ENCODE measurements at regions not wholly inside any gene's neighbourhood (a gene's known extent, or its start where the extent isn't known, plus 50 kb on each side); places are given as distances from the start of the nearest gene placed in this dataset.

DNA sequence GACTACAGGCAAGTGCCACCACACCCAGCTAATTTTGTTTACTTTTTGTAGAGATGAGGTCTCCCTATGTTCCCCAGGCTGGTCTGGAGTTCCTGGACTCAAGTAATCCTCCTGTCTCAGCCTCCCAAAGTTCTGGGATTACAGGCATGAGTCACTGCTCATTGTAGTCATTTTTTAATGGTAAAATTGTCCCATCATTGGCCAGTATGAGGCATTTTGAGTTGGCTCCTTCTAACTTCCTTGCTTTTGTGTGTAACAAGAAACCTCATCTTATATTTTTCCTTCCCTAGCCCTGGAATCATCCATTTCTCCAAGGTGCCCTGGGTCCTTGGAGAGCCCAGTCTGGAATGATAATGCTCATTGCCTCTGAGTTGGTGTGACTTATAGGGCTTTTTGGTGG, 148.5 kb downstream of the INHBB start:
- no peak overlapping the region for H3K27ac ChIP-seq (ENCODE audit: low read depth, low read length)
- peaks cover 0 to 2% (median under 1%) of the 10 kb centered on the region in 5 donors for H3K4me1 ChIP-seq (ENCODE audit: control insufficient read depth in 5 of 5, insufficient read depth in 5 of 5, low read length in 5 of 5)
- no peak overlapping the region for H3K9ac ChIP-seq (ENCODE audit: low read length in 5 of 5)
- no peaks in the 10 kb centered on the region for H3K9me3 ChIP-seq (ENCODE audit: control insufficient read depth in 5 of 5, low read length in 5 of 5)
- H3K4me3 ChIP-seq (ENCODE audit: low read depth in 1 of 5, low read length in 5 of 5): no peak overlapping the region
- H3K27me3 ChIP-seq (ENCODE audit: control insufficient read depth in 5 of 5, insufficient read depth in 4 of 5, low read length in 5 of 5): no peaks in the 10 kb centered on the region
- no peaks in the 10 kb centered on the region for H3K36me3 ChIP-seq (ENCODE audit: control insufficient read depth in 5 of 5, insufficient read depth in 5 of 5, low read length in 5 of 5)

DNA sequence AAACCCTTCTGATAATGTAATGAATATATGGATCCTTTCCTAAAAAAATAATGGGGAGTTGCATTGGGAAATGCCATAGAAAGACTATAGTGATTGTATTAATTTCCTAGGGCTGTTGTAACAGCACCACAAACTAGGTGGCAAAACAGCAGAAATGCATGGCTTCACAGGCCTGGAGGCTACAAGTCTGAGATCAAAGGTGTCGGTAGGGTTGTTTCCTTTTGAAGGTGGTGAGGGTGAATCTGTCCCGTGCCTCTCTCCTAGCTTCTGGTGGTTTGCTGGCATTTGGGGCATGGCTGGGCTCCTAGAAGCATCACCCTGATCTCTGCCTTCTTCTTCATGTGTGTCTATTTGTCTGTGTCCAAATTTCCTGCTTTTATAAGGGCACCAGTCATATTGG, 149.7 kb downstream of the INHBB start:
- no peak overlapping the region for H3K4me3 ChIP-seq (ENCODE audit: low read depth in 1 of 5, low read length in 5 of 5)
- H3K9me3 ChIP-seq (ENCODE audit: control insufficient read depth in 5 of 5, low read length in 5 of 5): no peaks in the 10 kb centered on the region
- no peaks in the 10 kb centered on the region for H3K36me3 ChIP-seq (ENCODE audit: control insufficient read depth in 5 of 5, insufficient read depth in 5 of 5, low read length in 5 of 5)
- no peak overlapping the region for H3K27ac ChIP-seq (ENCODE audit: low read depth, low read length)
- no peaks in the 10 kb centered on the region for H3K4me1 ChIP-seq (ENCODE audit: control insufficient read depth in 5 of 5, insufficient read depth in 5 of 5, low read length in 5 of 5)
- H3K27me3 ChIP-seq (ENCODE audit: control insufficient read depth in 5 of 5, insufficient read depth in 4 of 5, low read length in 5 of 5): no peaks in the 10 kb centered on the region
- no peak overlapping the region for H3K9ac ChIP-seq (ENCODE audit: low read length in 5 of 5)

DNA sequence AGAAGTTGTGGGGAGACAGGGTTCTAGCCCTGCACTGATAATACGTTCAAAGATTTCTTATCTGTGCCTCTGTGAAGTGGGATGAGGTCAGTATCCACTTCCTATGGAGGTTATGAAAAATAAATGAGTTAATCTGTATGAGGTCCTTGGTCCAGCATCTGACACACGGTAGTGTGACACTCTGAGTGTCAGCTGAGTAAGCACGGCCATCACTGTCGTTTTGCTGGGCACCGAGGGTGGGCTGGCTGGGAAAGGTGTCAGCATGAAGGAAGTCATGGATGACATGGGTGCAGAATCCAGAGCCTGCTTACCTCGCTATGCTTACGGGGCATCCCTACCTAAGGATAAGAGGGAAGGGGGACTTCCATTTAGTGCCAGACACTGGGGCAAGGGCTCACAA, 150.3 kb downstream of the INHBB start:
- Histone ChIP-seq H3K4me3 (ENCODE audit: low read depth in 1 of 5, low read length in 5 of 5) (no peak overlapping the region), H3K27me3 (ENCODE audit: control insufficient read depth in 5 of 5, insufficient read depth in 4 of 5, low read length in 5 of 5) (no peaks in the 10 kb centered on the region), H3K9me3 (ENCODE audit: control insufficient read depth in 5 of 5, low read length in 5 of 5) (no peaks in the 10 kb centered on the region), H3K27ac (ENCODE audit: low read depth, low read length) (no peak overlapping the region), H3K4me1 (ENCODE audit: control insufficient read depth in 5 of 5, insufficient read depth in 5 of 5, low read length in 5 of 5) (no peaks in the 10 kb centered on the region), H3K9ac (ENCODE audit: low read length in 5 of 5) (no peak overlapping the region), H3K36me3 (ENCODE audit: control insufficient read depth in 5 of 5, insufficient read depth in 5 of 5, low read length in 5 of 5) (no peaks in the 10 kb centered on the region)

DNA sequence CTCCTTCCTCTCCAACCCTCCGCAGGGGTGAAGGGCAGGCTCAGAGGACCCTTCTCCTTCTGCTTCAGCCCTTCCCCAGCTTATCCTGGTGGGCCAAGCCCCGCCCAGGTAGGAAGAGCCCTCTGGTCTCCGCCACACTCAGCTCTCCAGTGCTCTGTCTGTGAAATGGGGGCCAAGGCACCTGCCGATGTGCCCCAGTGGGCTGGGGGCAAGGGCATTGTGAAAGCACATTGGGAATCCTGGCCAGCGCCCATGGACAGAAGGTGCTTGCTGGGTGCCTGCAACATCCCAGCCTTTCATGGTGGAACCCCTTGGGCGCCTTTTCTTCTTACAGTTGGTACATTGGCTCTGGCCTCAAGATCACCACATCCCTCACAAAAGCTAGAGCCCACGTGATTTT, 150.8 kb downstream of the INHBB start:
- H3K9me3 ChIP-seq (ENCODE audit: control insufficient read depth in 5 of 5, low read length in 5 of 5): no peaks in the 10 kb centered on the region
- H3K9ac ChIP-seq (ENCODE audit: low read length in 5 of 5): no peak overlapping the region
- no peaks in the 10 kb centered on the region for H3K27me3 ChIP-seq (ENCODE audit: control insufficient read depth in 5 of 5, insufficient read depth in 4 of 5, low read length in 5 of 5)
- no peak overlapping the region for H3K4me3 ChIP-seq (ENCODE audit: low read depth in 1 of 5, low read length in 5 of 5)
- no peaks in the 10 kb centered on the region for H3K36me3 ChIP-seq (ENCODE audit: control insufficient read depth in 5 of 5, insufficient read depth in 5 of 5, low read length in 5 of 5)
- H3K4me1 ChIP-seq (ENCODE audit: control insufficient read depth in 5 of 5, insufficient read depth in 5 of 5, low read length in 5 of 5): no peaks in the 10 kb centered on the region
- H3K27ac ChIP-seq (ENCODE audit: low read depth, low read length): no peak overlapping the region

DNA sequence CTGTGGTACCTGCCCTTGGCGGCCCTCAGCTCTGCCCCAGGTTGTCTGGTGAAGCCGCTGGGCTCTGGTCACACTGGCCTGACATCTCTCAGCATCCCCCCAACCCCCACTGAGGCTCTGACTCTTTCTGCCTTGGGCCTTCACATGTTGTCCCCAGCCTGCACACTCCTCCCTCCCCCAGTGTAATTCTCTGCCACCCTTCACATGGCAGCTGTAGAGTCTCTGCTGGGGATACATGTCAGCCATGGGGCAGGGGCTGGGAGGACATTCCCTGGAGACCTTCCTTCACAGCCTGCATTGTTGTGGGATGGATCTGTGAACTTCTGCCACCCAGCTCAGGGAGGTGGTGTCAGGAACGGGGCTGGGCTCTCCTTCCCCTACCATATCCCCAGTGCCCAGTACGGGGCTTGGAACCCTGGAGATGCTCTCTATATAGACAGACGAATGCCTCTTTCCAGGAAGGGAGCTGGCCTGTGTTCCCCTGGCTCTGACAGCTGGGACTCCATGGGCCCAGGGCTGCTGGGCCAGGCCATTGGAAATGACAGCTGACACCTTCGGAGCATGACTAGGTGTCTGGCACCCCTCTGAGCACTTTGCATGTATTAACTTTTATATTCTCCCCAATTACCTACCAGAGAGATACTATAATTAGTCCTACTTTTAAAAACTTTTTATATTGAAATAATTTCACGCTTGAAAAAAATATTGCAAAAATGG, 151.5 kb downstream of the INHBB start:
- no peak overlapping the region for H3K4me3 ChIP-seq (ENCODE audit: low read depth in 1 of 5, low read length in 5 of 5)
- H3K36me3 ChIP-seq (ENCODE audit: control insufficient read depth in 5 of 5, insufficient read depth in 5 of 5, low read length in 5 of 5): no peaks in the 10 kb centered on the region
- H3K27ac ChIP-seq (ENCODE audit: low read depth, low read length): no peak overlapping the region
- no peaks in the 10 kb centered on the region for H3K9me3 ChIP-seq (ENCODE audit: control insufficient read depth in 5 of 5, low read length in 5 of 5)
- H3K27me3 ChIP-seq (ENCODE audit: control insufficient read depth in 5 of 5, insufficient read depth in 4 of 5, low read length in 5 of 5): no peaks in the 10 kb centered on the region
- no peak overlapping the region for H3K9ac ChIP-seq (ENCODE audit: low read length in 5 of 5)
- no peaks in the 10 kb centered on the region for H3K4me1 ChIP-seq (ENCODE audit: control insufficient read depth in 5 of 5, insufficient read depth in 5 of 5, low read length in 5 of 5)

DNA sequence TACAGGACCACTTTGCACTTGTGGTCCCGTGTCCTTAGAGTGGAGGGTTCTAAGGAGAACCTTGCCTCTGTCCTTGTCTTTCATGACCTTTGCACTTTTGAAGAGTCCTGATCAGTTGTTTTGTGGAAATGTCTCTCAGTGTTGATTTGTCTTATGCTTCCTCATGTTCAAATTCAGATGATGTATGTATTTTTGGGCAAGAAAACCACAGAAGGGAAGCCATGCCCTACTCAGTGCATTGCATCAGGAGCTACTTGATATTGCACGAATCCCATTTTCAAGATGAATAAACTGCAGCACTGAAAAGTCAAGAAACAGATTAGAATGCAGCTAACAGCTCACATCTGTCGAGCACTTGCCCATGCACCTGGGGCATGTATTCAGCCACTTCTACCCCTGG, 152.2 kb downstream of the INHBB start:
- Histone ChIP-seq H3K9me3 (ENCODE audit: control insufficient read depth in 5 of 5, low read length in 5 of 5) (no peaks in the 10 kb centered on the region), H3K27me3 (ENCODE audit: control insufficient read depth in 5 of 5, insufficient read depth in 4 of 5, low read length in 5 of 5) (no peaks in the 10 kb centered on the region), H3K27ac (ENCODE audit: low read depth, low read length) (no peak overlapping the region), H3K4me3 (ENCODE audit: low read depth in 1 of 5, low read length in 5 of 5) (no peak overlapping the region), H3K4me1 (ENCODE audit: control insufficient read depth in 5 of 5, insufficient read depth in 5 of 5, low read length in 5 of 5) (no peaks in the 10 kb centered on the region), H3K9ac (ENCODE audit: low read length in 5 of 5) (no peak overlapping the region), H3K36me3 (ENCODE audit: control insufficient read depth in 5 of 5, insufficient read depth in 5 of 5, low read length in 5 of 5) (no peaks in the 10 kb centered on the region)

DNA sequence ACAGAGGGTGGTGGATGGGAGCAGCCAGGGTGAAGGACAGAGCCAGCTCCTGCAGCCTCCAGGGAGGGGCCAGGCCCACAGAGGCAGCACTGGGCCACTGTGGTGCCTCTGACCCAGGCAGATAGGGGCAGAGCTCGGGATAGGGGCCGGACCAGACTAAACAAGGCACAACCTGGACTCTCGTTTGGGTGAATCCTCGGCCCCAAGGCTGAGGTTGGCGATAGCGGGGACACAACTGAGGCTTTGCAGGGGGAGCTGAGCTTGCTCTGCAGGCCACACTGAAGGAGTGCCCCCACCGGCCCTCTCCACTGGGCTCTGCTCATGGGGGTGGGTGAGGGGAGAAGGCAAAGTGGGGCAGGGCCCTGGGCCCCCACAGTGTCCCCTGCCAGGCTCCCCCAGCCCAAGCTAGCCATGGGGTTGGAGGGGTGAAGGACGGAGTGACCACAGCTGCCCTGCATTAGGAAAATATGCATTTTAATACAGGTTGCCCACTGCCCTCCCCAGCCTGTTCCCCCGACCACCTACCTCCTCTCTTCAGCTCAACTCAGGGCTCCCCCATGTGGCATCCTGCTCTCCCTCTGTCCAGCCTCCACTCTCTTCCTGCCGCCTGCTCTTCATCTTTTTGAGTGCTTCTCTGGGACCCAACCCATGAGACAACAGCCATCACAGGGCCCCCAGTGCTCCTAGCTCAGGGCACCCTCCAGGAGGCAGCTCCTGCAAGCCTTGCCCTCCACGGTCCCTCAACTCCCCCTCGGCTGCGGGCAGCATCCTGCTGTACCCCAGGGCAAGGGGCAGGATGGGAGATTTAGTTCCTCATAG, 152.8 kb downstream of the INHBB start:
- Histone ChIP-seq H3K4me1 (ENCODE audit: control insufficient read depth in 5 of 5, insufficient read depth in 5 of 5, low read length in 5 of 5) (no peaks in the 10 kb centered on the region), H3K27ac (ENCODE audit: low read depth, low read length) (no peak overlapping the region), H3K9me3 (ENCODE audit: control insufficient read depth in 5 of 5, low read length in 5 of 5) (no peaks in the 10 kb centered on the region), H3K36me3 (ENCODE audit: control insufficient read depth in 5 of 5, insufficient read depth in 5 of 5, low read length in 5 of 5) (no peaks in the 10 kb centered on the region), H3K4me3 (ENCODE audit: low read depth in 1 of 5, low read length in 5 of 5) (no peak overlapping the region), H3K9ac (ENCODE audit: low read length in 5 of 5) (no peak overlapping the region), H3K27me3 (ENCODE audit: control insufficient read depth in 5 of 5, insufficient read depth in 4 of 5, low read length in 5 of 5) (no peaks in the 10 kb centered on the region)

DNA sequence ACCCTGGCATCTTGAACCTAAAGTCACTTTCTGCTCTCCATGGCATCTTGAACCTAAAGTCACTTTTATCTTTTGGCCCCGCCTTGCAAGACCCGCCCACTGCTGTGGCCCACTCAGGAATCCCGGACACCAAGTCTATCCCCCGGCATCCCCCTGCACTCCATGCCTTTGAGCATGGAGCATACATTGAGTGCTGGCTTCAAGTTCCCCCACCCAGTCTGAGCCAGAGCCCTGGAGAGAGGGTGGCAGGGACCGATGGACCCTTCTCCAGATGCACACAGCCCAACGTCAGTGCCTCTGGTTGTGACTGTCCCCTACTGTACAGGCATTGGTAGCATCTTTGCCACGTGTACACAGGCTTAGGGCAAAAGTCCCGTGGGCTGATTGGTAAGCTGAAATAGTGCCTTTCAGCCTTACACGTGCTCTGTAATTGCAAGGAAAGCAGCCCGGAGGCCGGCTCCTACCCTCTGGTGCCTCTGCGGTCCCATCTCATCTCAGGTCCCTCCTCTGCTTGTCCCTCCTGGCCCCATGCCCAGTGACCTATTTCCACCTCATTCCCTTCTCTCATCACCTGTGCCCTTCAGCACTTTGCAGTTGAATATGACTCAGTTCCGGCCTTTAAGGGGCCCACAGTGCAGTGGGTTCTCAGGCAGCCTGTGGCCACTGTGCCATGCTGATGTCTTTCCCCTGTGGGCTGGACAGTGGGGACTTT, 154.0 kb downstream of the INHBB start:
- no peaks in the 10 kb centered on the region for H3K4me1 ChIP-seq (ENCODE audit: control insufficient read depth in 5 of 5, insufficient read depth in 5 of 5, low read length in 5 of 5)
- no peaks in the 10 kb centered on the region for H3K27me3 ChIP-seq (ENCODE audit: control insufficient read depth in 5 of 5, insufficient read depth in 4 of 5, low read length in 5 of 5)
- H3K9ac ChIP-seq (ENCODE audit: low read length in 5 of 5): no peak overlapping the region
- no peak overlapping the region for H3K27ac ChIP-seq (ENCODE audit: low read depth, low read length)
- no peak overlapping the region for H3K4me3 ChIP-seq (ENCODE audit: low read depth in 1 of 5, low read length in 5 of 5)
- no peaks in the 10 kb centered on the region for H3K9me3 ChIP-seq (ENCODE audit: control insufficient read depth in 5 of 5, low read length in 5 of 5)
- H3K36me3 ChIP-seq (ENCODE audit: control insufficient read depth in 5 of 5, insufficient read depth in 5 of 5, low read length in 5 of 5): no peaks in the 10 kb centered on the region

DNA sequence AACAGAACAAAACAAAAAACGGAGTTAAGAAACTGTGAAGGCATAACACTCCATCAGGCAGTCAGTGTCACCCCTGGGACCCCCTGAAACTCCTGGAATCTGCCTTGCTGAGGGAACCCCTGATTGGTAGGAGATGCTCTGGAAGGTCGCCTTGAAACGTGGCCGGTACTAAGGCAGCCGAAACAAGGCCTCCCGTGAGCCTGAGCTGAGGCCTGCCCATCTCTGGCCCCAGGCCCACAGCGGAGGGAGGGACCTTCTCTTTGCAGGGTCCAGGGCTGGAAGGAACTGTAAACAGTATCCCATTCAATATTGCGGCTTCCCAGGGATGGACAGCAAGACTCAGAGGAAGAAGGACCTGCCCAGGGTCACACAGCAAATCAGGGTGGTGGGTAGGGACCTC, 155.7 kb downstream of the INHBB start:
- no peak overlapping the region for H3K27ac ChIP-seq (ENCODE audit: low read depth, low read length)
- no peak overlapping the region for H3K9ac ChIP-seq (ENCODE audit: low read length in 5 of 5)
- H3K4me1 ChIP-seq (ENCODE audit: control insufficient read depth in 5 of 5, insufficient read depth in 5 of 5, low read length in 5 of 5): no peaks in the 10 kb centered on the region
- H3K9me3 ChIP-seq (ENCODE audit: control insufficient read depth in 5 of 5, low read length in 5 of 5): no peaks in the 10 kb centered on the region
- H3K27me3 ChIP-seq (ENCODE audit: control insufficient read depth in 5 of 5, insufficient read depth in 4 of 5, low read length in 5 of 5): peaks cover 0 to 2% (median 0%) of the 10 kb centered on the region in 5 donors
- no peak overlapping the region for H3K4me3 ChIP-seq (ENCODE audit: low read depth in 1 of 5, low read length in 5 of 5)
- no peaks in the 10 kb centered on the region for H3K36me3 ChIP-seq (ENCODE audit: control insufficient read depth in 5 of 5, insufficient read depth in 5 of 5, low read length in 5 of 5)

DNA sequence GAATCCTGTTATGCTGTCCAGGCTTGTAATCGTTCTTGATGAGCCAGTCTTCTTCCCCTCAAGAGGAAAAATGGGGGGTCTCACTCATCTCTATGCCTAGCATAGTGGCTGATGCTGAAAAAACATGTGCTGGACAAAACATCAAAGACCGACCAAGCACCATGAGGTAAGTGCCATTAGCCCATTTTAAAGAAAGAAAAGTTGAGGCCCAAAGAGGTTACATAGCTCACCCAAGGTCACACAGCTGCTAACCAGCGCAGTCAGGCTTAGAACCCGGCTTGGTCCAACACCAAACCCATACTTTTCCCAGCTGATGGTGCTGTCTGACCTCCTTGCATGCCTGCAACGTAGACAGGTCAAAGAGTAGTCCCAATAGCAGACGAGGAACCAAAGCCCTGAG, 156.4 kb downstream of the INHBB start:
- Histone ChIP-seq H3K9ac (ENCODE audit: low read length in 5 of 5) (no peak overlapping the region), H3K4me3 (ENCODE audit: low read depth in 1 of 5, low read length in 5 of 5) (no peak overlapping the region), H3K36me3 (ENCODE audit: control insufficient read depth in 5 of 5, insufficient read depth in 5 of 5, low read length in 5 of 5) (no peaks in the 10 kb centered on the region), H3K27ac (ENCODE audit: low read depth, low read length) (no peak overlapping the region), H3K9me3 (ENCODE audit: control insufficient read depth in 5 of 5, low read length in 5 of 5) (no peaks in the 10 kb centered on the region), H3K27me3 (ENCODE audit: control insufficient read depth in 5 of 5, insufficient read depth in 4 of 5, low read length in 5 of 5) (peaks cover 0 to 4% (median 0%) of the 10 kb centered on the region in 5 donors), H3K4me1 (ENCODE audit: control insufficient read depth in 5 of 5, insufficient read depth in 5 of 5, low read length in 5 of 5) (no peaks in the 10 kb centered on the region)

Measured in subcutaneous abdominal adipose tissue (tissue), 5 donors.